AG09319 (cell line): ENCODE measurements at regions not wholly inside any gene's neighbourhood (a gene's known extent, or its start where the extent isn't known, plus 50 kb on each side); places are given as distances from the start of the nearest gene placed in this dataset.
"Not testable (repeated sequence)": the region's sequence is repeated elsewhere in the genome, so short reads cannot be mapped to it uniquely, and the experiment has no call there.

ENCODE experiments used
- DNase-seq: peaks from one replicate; pipeline ENCODE4 v3.0.0-alpha.2; 2010; ENCODE audit warnings: low read depth; ENCODE audit errors: extremely low read depth
- CTCF ChIP-seq: IDR thresholded peaks from 2 replicates; pipeline ENCODE4 v1.5.1; 2011; ENCODE audit warnings: low read depth, mild to moderate bottlenecking, inconsistent platforms, low read length, moderate library complexity

GRCh38 chr9:97772145-97772544, 75.0 kb upstream of the XPA start:
- DNase-seq: no peak
- TF ChIP-seq CTCF: no peak

DNA sequence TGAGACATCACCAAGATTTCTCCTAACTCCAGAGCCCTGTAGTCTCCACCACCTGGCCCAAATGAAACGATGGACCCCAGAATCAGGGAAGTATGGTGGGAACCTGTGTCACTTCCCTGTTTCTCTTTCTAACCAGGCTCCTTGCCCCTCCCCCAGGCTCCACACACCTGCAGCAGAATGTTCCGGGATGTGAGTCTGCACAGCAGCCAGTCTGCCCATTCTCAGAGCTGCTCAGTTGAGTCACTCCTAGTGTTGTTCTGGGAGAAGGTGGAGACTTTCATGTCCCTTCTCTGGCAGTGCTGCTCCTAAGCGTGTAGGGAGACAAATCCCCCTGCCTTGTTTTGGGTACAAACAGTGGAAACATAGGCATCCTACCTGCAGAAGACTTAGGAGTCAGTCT, 76.0 kb upstream of the XPA start:
- DNase-seq: no peak
- TF ChIP-seq CTCF: no peak

DNA sequence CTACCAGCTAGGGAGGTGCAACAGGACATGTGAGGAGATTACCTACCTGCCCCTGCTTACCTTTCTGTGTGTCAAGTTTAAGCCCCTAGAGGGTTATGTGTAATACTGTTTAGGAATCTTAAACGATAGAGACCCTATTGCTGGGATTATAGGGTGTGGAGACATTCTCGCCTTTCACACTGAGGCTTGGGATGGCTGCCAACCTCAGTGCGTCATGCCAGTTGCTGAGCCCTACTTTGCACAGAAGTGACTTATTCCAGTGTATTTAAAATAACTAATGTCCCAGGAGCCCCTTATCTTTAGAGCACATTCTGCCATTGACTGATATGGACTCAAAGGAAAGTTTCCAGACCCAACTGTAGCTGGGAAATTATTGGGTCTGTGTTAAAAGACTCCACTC, 76.6 kb upstream of the XPA start:
- TF ChIP-seq CTCF: no peak
- DNase-seq: no peak

DNA sequence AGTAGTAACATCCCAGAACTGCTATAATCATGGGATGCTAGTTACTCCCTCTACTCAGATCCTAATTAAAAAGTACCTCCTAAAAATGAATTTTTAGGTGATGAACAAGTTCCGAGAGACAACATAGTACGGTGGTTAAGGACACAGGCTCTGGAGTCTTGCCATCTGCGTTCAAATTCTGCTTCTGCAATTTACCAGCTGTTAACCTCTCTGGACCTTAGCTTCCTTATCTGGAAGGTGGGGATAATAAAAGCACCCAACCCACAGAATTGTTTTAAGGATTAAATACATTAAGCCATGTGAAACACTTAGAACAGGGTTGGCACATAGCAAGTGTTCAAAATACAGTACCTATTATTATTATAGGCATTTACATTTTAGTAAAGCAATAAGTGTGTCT, 77.5 kb upstream of the XPA start:
- no peak for DNase-seq
- no peak for TF ChIP-seq CTCF

DNA sequence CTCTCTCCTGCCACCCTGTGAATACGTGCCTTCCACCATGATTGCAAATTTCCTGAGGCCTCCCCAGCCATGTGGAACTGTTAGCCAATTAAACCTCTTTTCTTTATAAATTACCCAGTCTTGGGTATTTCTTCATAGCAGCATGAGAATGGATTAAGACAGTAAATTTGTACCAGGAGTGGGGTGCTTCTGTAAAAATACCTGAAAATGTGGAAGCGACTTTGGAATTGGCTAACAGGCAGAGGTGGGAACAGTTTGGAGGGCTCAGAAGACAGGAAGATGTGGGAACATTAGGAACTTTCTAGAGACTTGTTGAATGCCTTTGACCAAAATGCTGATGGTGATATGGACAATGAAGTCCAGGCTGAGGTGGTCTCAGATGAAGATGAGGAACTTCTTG, 74.3 kb upstream of the FOXE1 start:
- DNase-seq: not testable (repeated sequence)

DNA sequence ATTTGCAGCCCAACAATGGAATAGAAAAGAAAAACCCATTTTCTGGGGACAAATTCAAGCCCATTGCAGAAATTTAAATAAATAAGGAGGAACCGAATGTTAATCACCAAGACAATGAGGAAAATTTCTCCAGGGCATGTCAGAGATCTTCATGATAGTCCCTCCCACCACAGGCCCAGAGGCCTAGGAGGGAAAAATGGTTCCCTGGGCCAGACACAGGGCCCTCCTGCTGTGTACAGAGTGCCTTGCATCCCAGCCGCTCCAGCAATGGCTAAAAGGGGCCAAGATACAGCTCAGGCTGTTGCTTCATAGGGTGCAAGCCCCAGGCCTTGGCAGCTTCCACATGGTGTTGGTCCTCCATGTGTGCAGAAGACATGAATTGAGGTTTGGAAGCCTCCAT, 73.4 kb upstream of the FOXE1 start:
- DNase-seq: no peak
- TF ChIP-seq CTCF: no peak

DNA sequence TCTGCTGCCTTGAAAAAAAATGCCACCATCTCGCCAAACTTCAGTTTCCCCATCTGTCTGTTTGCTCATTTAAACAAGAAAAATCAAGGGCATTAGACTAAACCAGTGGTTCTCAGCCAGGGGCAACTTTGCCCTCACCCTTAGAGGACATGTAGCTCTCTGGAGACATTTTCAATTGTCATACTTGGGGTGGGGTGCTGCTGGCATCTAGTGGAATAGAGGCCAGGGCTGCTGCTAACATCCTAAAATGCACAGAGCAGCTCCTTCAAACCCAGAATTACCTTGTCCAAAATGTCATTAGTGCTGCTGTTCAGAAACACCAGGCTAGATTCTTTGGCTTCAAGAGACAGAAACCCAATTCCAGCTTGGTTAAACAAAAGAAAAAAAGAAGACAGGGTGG, 71.1 kb upstream of the FOXE1 start:
- TF ChIP-seq CTCF: no peak
- no peak for DNase-seq

DNA sequence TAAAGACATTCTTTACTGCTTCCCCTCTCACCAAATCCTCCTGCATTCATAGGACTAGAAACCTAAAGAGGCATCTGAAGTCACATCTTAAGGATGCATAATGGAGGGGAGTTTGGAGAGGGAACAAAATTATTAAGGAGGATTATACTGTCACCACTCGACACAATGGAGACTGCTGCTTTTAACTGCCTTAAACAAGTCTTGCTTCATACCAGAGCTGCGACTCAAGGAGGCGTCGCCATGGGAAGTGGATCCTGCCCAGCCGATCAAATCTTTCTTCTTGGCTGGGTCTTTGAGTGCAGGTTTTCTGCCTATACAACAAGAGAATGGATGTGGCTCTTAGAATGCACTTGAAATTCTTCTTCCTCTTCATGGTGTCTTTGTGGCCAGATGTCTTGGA, 66.7 kb upstream of the FOXE1 start:
- DNase-seq: no peak
- TF ChIP-seq CTCF: no peak
